ENCODE measurements at regions not wholly inside any gene's neighbourhood (a gene's known extent, or its start where the extent isn't known, plus 50 kb on each side); places are given as distances from the start of the nearest gene placed in this dataset.

GRCh38 chr7:10740805-10741204 lies 232.9 kb upstream of the PHF14 start:
- Histone ChIP-seq H3K4me3 (no peak overlapping the region), H3K27me3 (no peaks in the 10 kb centered on the region), H3K4me1 (no peaks in the 10 kb centered on the region), H3K36me3 (ENCODE audit: low read depth, missing control alignments) (no peaks in the 10 kb centered on the region), H3K27ac (no peak overlapping the region), H3K9me3 (no peaks in the 10 kb centered on the region)
- intact Hi-C loops (cut with DNase I; ENCODE audit: low total_unique reads), result no loop called here
- WGBS, 2 donors, result 38 to 50% methylated on average over 1 of the region's 1 CpG
- no peak for DNase-seq
- no peak for TF ChIP-seq CTCF (IDR thresholded peaks at IDR 0.05)

GRCh38 chr7:10756981-10757380 lies 216.7 kb upstream of the PHF14 start:
- TF ChIP-seq POLR2A (IDR thresholded peaks at IDR 0.05) (no peak), CTCF (IDR thresholded peaks at IDR 0.05) (no peak)
- 59 to 63% methylated on average over 2 of the region's 2 CpGs for WGBS, 2 donors
- Histone ChIP-seq H3K4me1 (no peaks in the 10 kb centered on the region), H3K4me3 (no peak overlapping the region), H3K27ac (peak overlapping the region in 1 of 2 donors; percentile 56), H3K36me3 (ENCODE audit: low read depth, missing control alignments) (no peaks in the 10 kb centered on the region), H3K27me3 (no peaks in the 10 kb centered on the region), H3K9me3 (no peaks in the 10 kb centered on the region)
- intact Hi-C loops (cut with DNase I; ENCODE audit: low total_unique reads), result no loop called here
- no peak for DNase-seq

GRCh38 chr7:10759120-10759519 lies 214.6 kb upstream of the PHF14 start:
- TF ChIP-seq CTCF (IDR thresholded peaks at IDR 0.05) (no peak), POLR2A (IDR thresholded peaks at IDR 0.05) (no peak)
- Histone ChIP-seq H3K4me1 (no peaks in the 10 kb centered on the region), H3K27me3 (no peaks in the 10 kb centered on the region), H3K9me3 (no peaks in the 10 kb centered on the region), H3K4me3 (no peak overlapping the region), H3K27ac (no peak overlapping the region), H3K36me3 (ENCODE audit: low read depth, missing control alignments) (no peaks in the 10 kb centered on the region)
- no peak for DNase-seq
- WGBS, 2 donors, result 88 to 90% methylated on average over 2 of the region's 2 CpGs
- intact Hi-C loops (cut with DNase I; ENCODE audit: low total_unique reads), result no loop called here

- no peak for DNase-seq
- Histone ChIP-seq H3K9me3 (no peaks in the 10 kb centered on the region), H3K27ac (no peak overlapping the region), H3K4me3 (no peak overlapping the region), H3K27me3 (no peaks in the 10 kb centered on the region), H3K4me1 (no peaks in the 10 kb centered on the region), H3K36me3 (ENCODE audit: low read depth, missing control alignments) (no peaks in the 10 kb centered on the region)
- intact Hi-C loops (cut with DNase I; ENCODE audit: low total_unique reads), result no loop called here
- TF ChIP-seq CTCF (IDR thresholded peaks at IDR 0.05) (no peak), POLR2A (IDR thresholded peaks at IDR 0.05) (no peak)
- WGBS, 2 donors, result 58 to 70% methylated on average over 4 of the region's 4 CpGs
Observed at GRCh38 chr7:10767771-10768170, 205.9 kb upstream of the PHF14 start.

GRCh38 chr7:10770176-10770575 lies 203.5 kb upstream of the PHF14 start:
- intact Hi-C loops (cut with DNase I; ENCODE audit: low total_unique reads), result no loop called here
- DNase-seq, result no peak
- Histone ChIP-seq H3K36me3 (ENCODE audit: low read depth, missing control alignments) (no peaks in the 10 kb centered on the region), H3K27me3 (no peaks in the 10 kb centered on the region), H3K9me3 (no peaks in the 10 kb centered on the region), H3K4me3 (no peak overlapping the region), H3K4me1 (no peaks in the 10 kb centered on the region), H3K27ac (no peak overlapping the region)
- no peak for TF ChIP-seq POLR2A (IDR thresholded peaks at IDR 0.05)
- no peak for TF ChIP-seq CTCF (IDR thresholded peaks at IDR 0.05)
- WGBS, 2 donors, result 72 to 86% methylated on average over 5 of the region's 5 CpGs

All from testis (tissue), 2 donors.